AG04449 (cell line): ENCODE measurements at regions not wholly inside any gene's neighbourhood (a gene's known extent, or its start where the extent isn't known, plus 50 kb on each side); places are given as distances from the start of the nearest gene placed in this dataset.

Experiments
- CTCF ChIA-PET: fragments of 350-600 bp; formaldehyde crosslinking; extraction: SDS; loops from one replicate; lab custom pipeline; 2021; ENCODE audit warnings: antibody characterized with exemption; lab: Yijun Ruan, JAX
- POLR2A ChIA-PET: fragments of 400-600, 350-600 bp; formaldehyde crosslinking; extraction: SDS; loops from one replicate; lab custom pipeline; 2020; ENCODE audit warnings: antibody characterized with exemption, inconsistent platforms; lab: Yijun Ruan, JAX
- DNase-seq: peaks from one replicate; pipeline ENCODE4 v3.0.0-alpha.2; 2010; ENCODE audit warnings: low read depth, low spot score
- H3K4me3 ChIP-seq: 2 replicates; pipeline ENCODE4 v1.5.1; 2011; ENCODE audit warnings: low read depth, mild to moderate bottlenecking, control low read depth, low read length
- CTCF ChIP-seq: IDR thresholded peaks from one replicate; pipeline ENCODE4 v1.5.1; 2011; ENCODE audit warnings: mild to moderate bottlenecking, moderate library complexity, low read length, control low read depth, inconsistent platforms; ENCODE audit not compliant: insufficient read depth; ENCODE audit errors: missing control alignments

- no peak for TF ChIP-seq CTCF
Measured at GRCh38 chr4:13137390-13137789, 346.8 kb downstream of the RAB28 start.

GRCh38 chr4:13133700-13134099 is 350.4 kb downstream of the RAB28 start:
- DNase-seq: no peak
- ChIA-PET POLR2A (no interaction called here), CTCF (no interaction called here)
- no peak for TF ChIP-seq CTCF
- no peak overlapping the region for H3K4me3 ChIP-seq

More at GRCh38 chr4:13137390-13137789, 346.8 kb downstream of the RAB28 start:
- no peak for DNase-seq
- CTCF ChIA-PET: no interaction called here
- H3K4me3 ChIP-seq: no peak overlapping the region
- POLR2A ChIA-PET: no interaction called here

- CTCF ChIA-PET: no interaction called here
- no peak overlapping the region for H3K4me3 ChIP-seq
- POLR2A ChIA-PET: no interaction called here
- TF ChIP-seq CTCF: no peak
- DNase-seq: no peak
Measured at GRCh38 chr4:13130848-13131247, 353.3 kb downstream of the RAB28 start.

- DNase-seq: no peak
- TF ChIP-seq CTCF: no peak
- ChIA-PET CTCF (no interaction called here), POLR2A (no interaction called here)
- no peak overlapping the region for H3K4me3 ChIP-seq
Measured at GRCh38 chr4:13129095-13129494, 355.0 kb downstream of the RAB28 start.

- POLR2A ChIA-PET: no interaction called here
- no peak overlapping the region for H3K4me3 ChIP-seq
- CTCF ChIA-PET: no interaction called here
- no peak for DNase-seq
- no peak for TF ChIP-seq CTCF
Measured at GRCh38 chr4:13126976-13127910, 356.9 kb downstream of the RAB28 start.

GRCh38 chr4:13118633-13119032 is 365.5 kb downstream of the RAB28 start:
- no peak for DNase-seq
- POLR2A ChIA-PET: no interaction called here
- H3K4me3 ChIP-seq: no peak overlapping the region
- CTCF ChIA-PET: no interaction called here
- TF ChIP-seq CTCF: no peak
